GM12878 (cell line): ENCODE measurements at regions not wholly inside any gene's neighbourhood (a gene's known extent, or its start where the extent isn't known, plus 50 kb on each side); places are given as distances from the start of the nearest gene placed in this dataset.

Experiments
- ATAC-seq: fragments of 200-7000 bp; cut with Tn5 transposase; 3 replicates; pipeline ENCODE4 v1.9.1; 2020; ENCODE audit warnings: mild to moderate bottlenecking, moderate library complexity
- BruUV-seq: library from RNA; stranded (reverse); fragments of 400-500 nt; replicated peaks from 2 replicates; lab custom pipeline; 2021; lab: Mats Ljungman, UMichigan
- CTCF ChIA-PET: fragments of 300-600 bp; sonication (Branson Sonifier 250); formaldehyde crosslinking; extraction: SDS; loops from one replicate; lab custom pipeline; 2021; ENCODE audit warnings: inconsistent platforms; lab: Yijun Ruan, JAX
- POLR2A ChIA-PET: fragments of 350-600 bp; formaldehyde crosslinking; extraction: SDS; loops from one replicate; lab custom pipeline; 2021; ENCODE audit warnings: inconsistent platforms; lab: Charles Lee
- RAD21 ChIA-PET: fragments of 300-600 bp; sonication (Branson Sonifier 250); formaldehyde crosslinking; loops from one replicate; lab custom pipeline; 2023; ENCODE audit warnings: antibody characterized with exemption; ENCODE audit not compliant: unreplicated experiment; lab: Charles Lee
- SMC1A ChIA-PET: fragments of 300-600 bp; sonication (Branson Sonifier 250); formaldehyde crosslinking; loops from one replicate; lab custom pipeline; 2023; ENCODE audit not compliant: unreplicated experiment, uncharacterized antibody; lab: Charles Lee
- DNase-seq: peaks from one replicate; pipeline ENCODE4 v3.0.0-alpha.2; 2011; ENCODE audit warnings: low read depth, low spot score
- FAIRE-seq: peaks from 3 replicates; lab custom pipeline; 2011; peaks lifted over from hg19 to GRCh38; lab: Jason Lieb, UNC
- H2AFZ ChIP-seq: 2 replicates; pipeline ENCODE4 v1.6.0; 2011; ENCODE audit warnings: low read depth, low read length, control low read depth; ENCODE audit not compliant: control insufficient read depth
- H3K27ac ChIP-seq: 2 replicates; pipeline ENCODE4 v1.5.1; 2011; ENCODE audit warnings: control low read depth; ENCODE audit not compliant: control insufficient read depth, insufficient read depth
- H3K27me3 ChIP-seq, 2 experiments: replicated peaks in 1 of 2; 2 replicates each; pipeline versions ENCODE4 v1.6.0 to v1.6.1; 2011; ENCODE audit warnings: low read length in 1 of 2; ENCODE audit not compliant: control insufficient read depth in 2 of 2, insufficient read depth in 2 of 2
- H3K36me3 ChIP-seq, 2 experiments: 2 replicates each; pipeline ENCODE4 v1.5.1; 2011; ENCODE audit warnings: low read length in 1 of 2; ENCODE audit not compliant: control insufficient read depth in 2 of 2, insufficient read depth in 2 of 2
- H3K4me1 ChIP-seq: 2 replicates; pipeline ENCODE4 v1.6.1; 2011; ENCODE audit warnings: mild to moderate bottlenecking, low read length, moderate library complexity, mixed read lengths; ENCODE audit not compliant: control insufficient read depth, insufficient read depth
- H3K4me2 ChIP-seq: 2 replicates; pipeline ENCODE4 v1.6.0; 2011; ENCODE audit warnings: control low read depth; ENCODE audit not compliant: control insufficient read depth, insufficient read depth
- H3K4me3 ChIP-seq: fragments of 200-600 bp; sonication (generic); 2 replicates; pipeline ENCODE4 v1.5.1; 2016
- H3K79me2 ChIP-seq: 2 replicates; pipeline ENCODE4 v1.6.0; 2011; ENCODE audit warnings: low read length; ENCODE audit not compliant: control insufficient read depth, insufficient read depth
- H3K9ac ChIP-seq: 2 replicates; pipeline ENCODE4 v1.8.0; 2011; ENCODE audit warnings: low read length, control low read depth, mixed read lengths; ENCODE audit not compliant: control insufficient read depth, insufficient read depth
- H3K9me3 ChIP-seq: replicated peaks from 3 replicates; pipeline ENCODE4 v1.5.1; 2011; ENCODE audit warnings: mild to moderate bottlenecking, low read length; ENCODE audit not compliant: control insufficient read depth, insufficient read depth
- H4K20me1 ChIP-seq: 2 replicates; pipeline ENCODE4 v1.6.0; 2011; ENCODE audit not compliant: control insufficient read depth, insufficient read depth
- ELK1 ChIP-seq: IDR thresholded peaks from 2 replicates; pipeline ENCODE4 v1.6.1; 2012; ENCODE audit warnings: low read depth, low read length, improper control_type of control experiment
- GATAD2B ChIP-seq: fragments of 450-650 bp; conservative IDR thresholded peaks from 2 replicates; pipeline ENCODE4 v1.6.1; 2017; ENCODE audit warnings: low read depth, mild to moderate bottlenecking, moderate library complexity
- HSF1 ChIP-seq: fragments of 150-350 bp; IDR thresholded peaks from 2 replicates; pipeline ENCODE4 v1.6.1; 2014; ENCODE audit warnings: mild to moderate bottlenecking, low read depth, low read length
- IKZF2 ChIP-seq, 2 experiments: fragments of 450-650 bp; IDR thresholded peaks; 2 replicates each; pipeline ENCODE4 v1.6.1; 2017; ENCODE audit warnings: mild to moderate bottlenecking in 2 of 2, moderate library complexity in 2 of 2
- IRF5 ChIP-seq: fragments of 450-650 bp; IDR thresholded peaks from 2 replicates; pipeline ENCODE4 v1.6.1; 2017; ENCODE audit warnings: borderline replicate concordance
- KDM1A ChIP-seq: fragments of 200-600 bp; sonication (generic); IDR thresholded peaks from 2 replicates; pipeline ENCODE4 v1.6.1; 2016; ENCODE audit warnings: borderline replicate concordance
- NR2F1 ChIP-seq: fragments of 450-650 bp; conservative IDR thresholded peaks from 2 replicates; pipeline ENCODE4 v1.6.1; 2017; ENCODE audit warnings: mild to moderate bottlenecking
- POLR2AphosphoS5 ChIP-seq: IDR thresholded peaks from 2 replicates; pipeline ENCODE4 v1.6.1; 2011; ENCODE audit warnings: mild to moderate bottlenecking, low read length, inconsistent platforms
- RELB ChIP-seq: fragments of 450-650 bp; IDR thresholded peaks from 2 replicates; pipeline ENCODE4 v1.6.1; 2017; ENCODE audit warnings: low read depth, mild to moderate bottlenecking, moderate library complexity
- SMC3 ChIP-seq: IDR thresholded peaks from 2 replicates; pipeline ENCODE4 v1.6.1; 2011; ENCODE audit warnings: low read length, improper control_type of control experiment, borderline replicate concordance
- SREBF2 ChIP-seq: IDR thresholded peaks from 2 replicates; pipeline ENCODE4 v1.6.1; 2012; ENCODE audit warnings: mild to moderate bottlenecking, low read length
- YBX1 ChIP-seq: fragments of 450-650 bp; IDR thresholded peaks from 2 replicates; pipeline ENCODE4 v1.6.1; 2016; ENCODE audit warnings: antibody characterized with exemption
- WGBS: methylation state at CpG from one replicate; pipeline ENCODE4 v1.1.6; 2016; ENCODE audit warnings: low lambda C conversion rate; ENCODE audit not compliant: insufficient replicate concordance, insufficient coverage; ENCODE audit errors: missing lambda C conversion rate; 5-methylcytosine and 5-hydroxymethylcytosine counted together
- in situ Hi-C: fragments of 300-500 bp; cut with MboI; formaldehyde crosslinking; loops from 9 replicates; pipeline ENCODE4 v1.14.3; 2018; ENCODE audit warnings: mixed read lengths
- intact Hi-C: fragments of 100-400 bp; cut with micrococcal nuclease; formaldehyde crosslinking; loops from one replicate; pipeline ENCODE4 v1.14.2; 2022; ENCODE audit not compliant: unreplicated experiment

- Histone ChIP-seq H3K36me3 (no peaks in the 10 kb centered on the region), H3K9ac (no peak overlapping the region), H3K27ac (no peak overlapping the region), H3K4me3 (no peak overlapping the region), H3K4me1 (no peaks in the 10 kb centered on the region), H3K79me2 (no peaks in the 10 kb centered on the region), H3K9me3 (no peaks in the 10 kb centered on the region), H3K27me3 (no peaks in the 10 kb centered on the region), H3K4me2 (no peak overlapping the region), H4K20me1 (no peaks in the 10 kb centered on the region)
- WGBS = 25% methylated on average over 4 of the region's 4 CpGs
- ATAC-seq = no peak
- POLR2A ChIA-PET = no interaction called here
- DNase-seq = no peak
- CTCF ChIA-PET = no interaction called here
- intact Hi-C loops = no loop called here
- SMC1A ChIA-PET = no interaction called here
- no peak for FAIRE-seq
- RAD21 ChIA-PET = no interaction called here
- BruUV-seq = no TSS peak
- in situ Hi-C loops = no loop called here
- TF ChIP-seq POLR2AphosphoS5 (no peak), NR2F1 (no peak), HSF1 (no peak), IKZF2 (IDR thresholded peaks at IDR 0.05) (no peak), SMC3 (no peak), KDM1A (no peak), GATAD2B (no peak), RELB (no peak), YBX1 (no peak), SREBF2 (no peak), ELK1 (no peak), IRF5 (no peak)
- TF ChIP-seq, all 136 proteins: peak for 0
- H2AFZ ChIP-seq = no peak overlapping the region
Measured at GRCh38 chr4:13159041-13159620, 325.0 kb downstream of the RAB28 start.
